GM18498 (cell line): ENCODE measurements at regions not wholly inside any gene's neighbourhood (a gene's known extent, or its start where the extent isn't known, plus 50 kb on each side); places are given as distances from the start of the nearest gene placed in this dataset.
A peak's percentile ranks its signal among the peaks of the same experiment; 100 is the strongest.

Experiments
- ATAC-seq: cut with Tn5 transposase; IDR thresholded peaks from one replicate; pipeline ENCODE4 v1.9.1; 2021; ENCODE audit warnings: mild to moderate bottlenecking, moderate library complexity; ENCODE audit not compliant: unreplicated experiment

DNA sequence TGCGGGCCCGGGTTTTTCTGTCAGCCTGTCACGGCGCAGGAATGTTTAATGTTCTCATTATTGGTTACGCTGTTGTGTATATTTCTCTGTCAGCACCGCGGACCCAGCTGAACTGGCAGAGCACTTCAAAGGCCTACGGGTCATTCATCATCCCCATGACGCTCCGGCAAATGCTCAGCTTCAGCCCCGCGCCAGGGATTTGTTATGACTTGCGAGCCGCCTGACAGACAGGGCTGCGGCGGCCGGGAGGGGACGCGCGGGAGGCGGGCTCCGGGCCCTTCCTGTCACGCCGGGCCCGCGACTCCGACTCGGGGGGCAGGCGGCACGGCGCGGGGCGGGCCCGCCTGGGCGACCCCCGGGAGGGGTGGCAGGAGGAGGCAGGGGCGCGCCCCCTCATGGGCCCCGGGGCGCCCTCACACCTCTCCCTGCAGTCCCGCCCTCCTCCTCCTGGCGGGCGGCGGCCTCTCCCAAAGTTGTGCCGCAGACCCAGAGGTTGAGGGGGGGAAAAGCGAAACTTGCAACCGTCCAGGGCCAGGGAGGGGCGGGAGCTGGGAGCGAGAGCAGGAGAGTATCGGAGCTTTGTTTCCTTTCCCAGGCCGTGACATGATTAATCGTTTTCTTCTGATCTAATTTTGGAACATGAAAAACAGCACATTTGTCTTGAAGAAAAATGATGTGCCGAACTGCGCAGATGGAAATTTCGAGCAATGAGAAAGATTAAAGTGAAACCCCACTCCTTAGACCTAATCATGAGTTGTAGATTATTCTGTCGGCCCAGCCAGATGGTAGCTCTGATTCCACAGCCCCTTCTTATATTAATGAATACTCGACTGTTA, 59.3 kb upstream of the COMTD1 start:
- peak; percentile 90 for ATAC-seq

DNA sequence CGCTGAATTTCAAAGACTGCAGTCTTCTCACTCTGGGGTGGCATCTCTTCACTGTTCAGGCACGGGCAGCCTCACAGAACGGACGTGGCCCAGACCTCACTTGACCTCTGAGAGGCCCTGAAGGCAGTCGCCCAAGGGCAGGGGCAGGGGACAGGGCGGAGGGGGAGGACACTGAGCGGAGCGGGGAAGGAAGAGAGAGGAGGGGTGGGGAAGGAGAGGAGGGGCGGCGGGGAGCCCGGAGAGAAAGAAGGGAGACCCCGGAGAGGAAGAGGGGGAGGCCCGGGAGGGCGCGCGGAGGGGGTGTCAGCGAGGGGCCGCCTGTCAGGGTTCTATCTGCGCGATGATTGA, 58.7 kb upstream of the COMTD1 start:
- ATAC-seq, result no peak

DNA sequence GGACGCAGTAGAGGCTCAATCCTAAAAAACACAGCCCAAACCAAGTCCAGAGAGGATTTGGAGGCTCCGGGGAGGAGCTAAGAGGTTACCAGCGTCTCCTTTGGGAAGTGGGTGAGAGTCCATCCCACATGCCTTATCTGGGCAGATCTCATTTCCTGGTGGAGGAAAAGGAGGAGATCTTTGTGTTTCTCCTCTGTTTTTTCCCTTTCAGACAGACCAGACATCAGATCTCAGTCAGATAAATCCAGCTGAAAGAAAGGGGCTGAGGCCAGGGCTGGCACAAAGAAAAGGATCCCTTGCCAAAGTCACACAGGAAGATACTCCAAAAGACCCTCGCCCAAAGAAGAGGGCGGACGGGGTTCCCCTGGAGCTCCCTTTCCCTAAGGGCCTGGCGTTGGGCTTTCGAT, 58.3 kb upstream of the COMTD1 start:
- no peak for ATAC-seq

DNA sequence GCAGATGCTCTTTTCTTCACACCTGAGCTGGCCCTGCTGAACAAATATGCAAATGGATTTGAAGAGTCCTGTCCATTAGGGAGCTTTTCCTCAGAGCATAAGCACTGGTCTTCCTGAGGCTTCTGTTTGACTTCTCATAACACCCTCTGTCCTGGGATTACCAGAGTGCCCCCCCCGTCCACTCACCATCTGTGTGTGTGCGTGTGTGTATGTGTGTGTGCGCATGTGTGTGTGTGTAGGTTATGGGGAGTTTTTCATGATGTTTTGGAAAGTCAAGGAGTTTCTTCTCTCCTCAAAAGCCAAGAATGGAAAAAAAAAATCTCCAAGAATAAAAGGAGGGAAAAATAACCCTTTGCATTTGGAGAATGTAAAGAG, 57.7 kb upstream of the COMTD1 start:
- no peak for ATAC-seq

DNA sequence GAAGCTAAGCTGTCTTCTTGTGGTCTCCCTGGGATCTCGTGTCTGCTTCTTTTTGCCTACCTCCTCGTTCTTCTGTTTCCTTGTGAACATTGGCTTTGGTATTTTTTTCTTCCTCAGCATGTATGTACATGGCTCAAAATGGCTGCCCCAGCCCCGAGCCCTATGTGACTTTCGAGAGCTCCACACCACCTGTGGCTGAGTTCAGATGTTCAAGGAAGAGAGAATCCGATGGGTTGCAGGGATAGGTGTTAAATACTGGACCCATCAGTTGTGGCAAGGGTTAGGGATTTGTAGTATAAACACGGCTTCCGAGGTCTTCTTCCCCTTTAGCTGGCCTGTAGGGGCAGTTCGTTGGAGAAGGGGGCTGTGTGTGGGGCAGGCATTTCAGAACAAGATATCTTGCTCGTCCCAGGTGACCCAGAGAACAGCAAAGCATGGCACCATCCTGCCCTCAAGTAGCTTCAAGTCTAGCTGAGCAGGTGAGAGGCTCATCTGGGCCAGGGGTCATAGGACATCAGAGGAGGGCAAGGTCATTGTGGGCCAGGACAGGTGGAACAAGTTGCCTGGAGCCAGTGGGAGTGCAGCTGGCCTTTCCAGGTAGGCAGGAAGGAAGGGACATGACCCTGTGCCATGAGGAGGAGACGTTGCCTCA, 57.2 kb upstream of the COMTD1 start:
- ATAC-seq, result no peak

DNA sequence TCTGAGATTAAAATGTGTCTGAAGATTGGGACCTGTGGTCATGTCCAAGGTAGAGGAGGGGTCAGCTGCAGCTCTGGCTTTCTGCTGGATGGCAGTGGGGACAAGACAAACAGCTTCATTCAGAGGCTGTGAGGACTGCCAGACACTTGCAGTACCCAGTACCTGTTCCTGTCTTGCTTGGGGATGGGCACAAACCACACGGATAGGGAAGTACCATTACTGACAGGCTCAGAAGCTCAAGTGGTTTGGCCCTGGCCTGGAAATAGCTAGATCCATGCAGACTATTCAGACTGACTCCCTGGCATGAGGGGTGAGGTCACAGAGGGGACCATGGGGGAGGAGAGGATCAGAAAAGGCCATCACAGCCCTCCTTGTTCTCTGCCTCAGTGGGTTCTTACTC, 56.0 kb upstream of the COMTD1 start:
- ATAC-seq, result no peak

DNA sequence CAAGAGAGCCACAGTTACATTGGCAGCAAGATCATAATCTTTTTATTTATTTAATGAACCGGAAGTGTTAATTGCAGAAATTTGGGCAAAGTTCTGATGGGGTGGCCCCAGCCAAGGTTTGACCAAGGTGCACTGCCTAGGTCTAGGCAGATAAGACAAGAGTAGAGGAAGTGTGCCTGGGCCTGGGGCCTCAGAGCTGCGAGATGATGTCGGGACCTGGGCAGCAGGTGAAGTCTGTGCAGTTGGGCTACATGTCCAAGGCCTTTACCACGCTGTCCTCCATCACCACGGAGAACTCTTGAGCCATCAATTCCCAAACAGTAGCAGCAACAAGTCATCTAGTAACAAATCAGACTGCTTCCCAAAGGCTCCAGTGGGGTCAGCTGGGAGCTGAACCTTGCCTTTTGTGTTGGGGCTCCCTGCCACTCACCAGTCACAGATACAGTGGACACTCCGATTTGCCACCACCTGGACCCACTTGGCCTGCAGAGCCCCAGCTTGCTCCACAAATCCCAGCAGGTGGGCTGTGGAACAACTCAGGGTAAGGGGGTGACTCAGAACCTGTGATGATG, 52.5 kb upstream of the COMTD1 start:
- no peak for ATAC-seq

DNA sequence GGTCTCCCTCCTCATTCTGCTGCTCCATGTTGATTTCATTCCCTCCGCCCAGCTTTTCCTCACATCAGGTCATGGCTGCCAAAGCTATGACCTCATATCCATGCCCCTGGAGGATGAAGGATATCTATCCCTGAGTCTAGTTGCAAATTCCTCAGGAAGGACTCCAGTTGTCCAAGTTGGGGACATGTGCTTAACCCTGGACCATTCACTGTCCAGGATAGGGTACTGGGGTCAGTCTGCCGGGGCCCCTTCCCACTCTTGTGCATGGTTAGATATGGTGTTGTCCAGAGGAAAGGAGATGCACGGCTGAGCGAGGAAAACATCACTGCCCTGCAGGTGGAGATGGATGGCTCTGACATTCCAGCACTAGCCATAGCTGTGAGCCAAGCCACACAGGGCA, 51.9 kb upstream of the COMTD1 start:
- ATAC-seq, result no peak

DNA sequence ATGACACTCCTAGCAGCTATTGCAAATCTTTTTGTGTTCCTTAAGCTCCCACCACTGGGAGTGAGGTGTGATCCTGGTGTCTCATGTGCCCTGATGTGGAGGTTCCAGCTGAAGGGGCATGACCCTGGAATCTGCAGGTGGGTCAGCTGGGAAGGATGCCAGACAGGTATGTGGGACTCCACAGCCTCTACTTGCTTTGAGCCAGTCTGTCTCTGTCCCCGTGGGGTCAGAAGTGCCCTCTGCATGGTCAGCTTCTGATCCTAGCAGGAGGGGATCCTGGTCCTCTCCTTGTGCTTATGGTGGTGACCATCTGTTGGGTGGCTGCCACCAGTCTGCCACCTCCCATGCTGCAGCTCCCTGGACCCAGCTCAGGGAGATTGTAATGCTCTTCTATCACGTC, 51.1 kb upstream of the COMTD1 start:
- no peak for ATAC-seq
